ENCODE measurements at regions not wholly inside any gene's neighbourhood (a gene's known extent, or its start where the extent isn't known, plus 50 kb on each side); places are given as distances from the start of the nearest gene placed in this dataset.

GRCh38 chr7:96526496-96526895 lies 183.2 kb downstream of the SEM1 start:
- intact Hi-C loops (cut with DNase I) = no loop called here

GRCh38 chr7:96521068-96521894 lies 188.4 kb downstream of the SEM1 start:
- H3K9me3 ChIP-seq = no peaks in the 10 kb centered on the region
- no peaks in the 10 kb centered on the region for H3K27me3 ChIP-seq
- H3K36me3 ChIP-seq = no peaks in the 10 kb centered on the region
- intact Hi-C loops (cut with DNase I) = no loop called here
- no peak overlapping the region for H3K4me3 ChIP-seq
- no peak overlapping the region for H3K27ac ChIP-seq
- WGBS, 2 donors = 75 to 77% methylated on average over 13 of the region's 13 CpGs
- DNase-seq = no peak
- H3K4me1 ChIP-seq = no peaks in the 10 kb centered on the region
- TF ChIP-seq POLR2AphosphoS5 (IDR thresholded peaks at IDR 0.05) (no peak), POLR2A (IDR thresholded peaks at IDR 0.05) (no peak), CTCF (IDR thresholded peaks at IDR 0.05) (no peak), EP300 (IDR thresholded peaks at IDR 0.05) (no peak)

More at GRCh38 chr7:96526496-96526895, 183.2 kb downstream of the SEM1 start:
- Histone ChIP-seq H3K27ac (no peak overlapping the region), H3K9me3 (no peaks in the 10 kb centered on the region), H3K36me3 (no peaks in the 10 kb centered on the region), H3K27me3 (no peaks in the 10 kb centered on the region), H3K4me1 (no peaks in the 10 kb centered on the region), H3K4me3 (no peak overlapping the region)
- TF ChIP-seq EP300 (IDR thresholded peaks at IDR 0.05) (no peak), POLR2AphosphoS5 (IDR thresholded peaks at IDR 0.05) (no peak), CTCF (IDR thresholded peaks at IDR 0.05) (no peak), POLR2A (IDR thresholded peaks at IDR 0.05) (no peak)
- WGBS, 2 donors = 42 to 63% methylated on average over 1 of the region's 1 CpG
- DNase-seq = no peak

- TF ChIP-seq EP300 (IDR thresholded peaks at IDR 0.05) = no peak
- no peak for TF ChIP-seq POLR2AphosphoS5 (IDR thresholded peaks at IDR 0.05)
- no peak for TF ChIP-seq POLR2A (IDR thresholded peaks at IDR 0.05)
- TF ChIP-seq CTCF (IDR thresholded peaks at IDR 0.05) = no peak
Measured at GRCh38 chr7:96508371-96508770, 186.5 kb upstream of the SLC25A13 start.

GRCh38 chr7:96503597-96503996 lies 181.7 kb upstream of the SLC25A13 start:
- H3K36me3 ChIP-seq = no peaks in the 10 kb centered on the region
- no peaks in the 10 kb centered on the region for H3K9me3 ChIP-seq
- H3K27me3 ChIP-seq = no peaks in the 10 kb centered on the region
- H3K4me3 ChIP-seq = no peak overlapping the region
- no peak for TF ChIP-seq POLR2A (IDR thresholded peaks at IDR 0.05)
- no peak for TF ChIP-seq CTCF (IDR thresholded peaks at IDR 0.05)
- no peak for TF ChIP-seq POLR2AphosphoS5 (IDR thresholded peaks at IDR 0.05)
- TF ChIP-seq EP300 (IDR thresholded peaks at IDR 0.05) = no peak
- no peaks in the 10 kb centered on the region for H3K4me1 ChIP-seq
- no peak overlapping the region for H3K27ac ChIP-seq
- intact Hi-C loops (cut with DNase I) = no loop called here
- WGBS, 2 donors = 60 to 63% methylated on average over 1 of the region's 1 CpG
- no peak for DNase-seq

More at GRCh38 chr7:96508371-96508770, 186.5 kb upstream of the SLC25A13 start:
- Histone ChIP-seq H3K36me3 (no peaks in the 10 kb centered on the region), H3K27ac (no peak overlapping the region), H3K4me1 (no peaks in the 10 kb centered on the region), H3K4me3 (no peak overlapping the region), H3K9me3 (no peaks in the 10 kb centered on the region), H3K27me3 (no peaks in the 10 kb centered on the region)
- intact Hi-C loops (cut with DNase I) = no loop called here
- DNase-seq = no peak
- WGBS, 2 donors = 0 to 38% methylated on average over 1 of the region's 1 CpG

All from sigmoid colon (tissue), 6 donors.